K562 (cell line): ENCODE measurements at regions not wholly inside any gene's neighbourhood (a gene's known extent, or its start where the extent isn't known, plus 50 kb on each side); places are given as distances from the start of the nearest gene placed in this dataset.
A peak's percentile ranks its signal among the peaks of the same experiment; 100 is the strongest.

ENCODE experiments used
- ATAC-seq: fragments of 200-7000 bp; cut with Tn5 transposase; 3 replicates; pipeline ENCODE4 v1.9.1; 2020; ENCODE audit warnings: moderate library complexity
- BruUV-seq: library from RNA; stranded (reverse); fragments of 400-500 nt; replicated peaks from 2 replicates; lab custom pipeline; 2021; lab: Mats Ljungman, UMichigan
- CTCF ChIA-PET: fragments of 300-600 bp; formaldehyde crosslinking; extraction: SDS; loops from one replicate; lab custom pipeline; 2021; ENCODE audit warnings: low intra/inter-chr PET ratio; lab: Yijun Ruan, JAX
- POLR2A ChIA-PET: fragments of 300-600, 350-650 bp; sonication (Branson Sonifier 250); formaldehyde crosslinking; extraction: SDS; loops from one replicate; lab custom pipeline; 2021; ENCODE audit warnings: antibody characterized with exemption, inconsistent platforms; lab: Yijun Ruan, JAX
- DNase-seq, 4 experiments: peaks; one replicate each; pipeline versions ENCODE4 v3.0.0 to v3.0.0-alpha.2; 2011 to 2018; ENCODE audit warnings: low spot score in 3 of 4, mixed read lengths in 3 of 4; ENCODE audit errors: extremely low read depth in 1 of 4
- FAIRE-seq: peaks from 2 replicates; lab custom pipeline; 2011; peaks lifted over from hg19 to GRCh38; lab: Jason Lieb, UNC
- H2AFZ ChIP-seq: 2 replicates; pipeline ENCODE4 v1.6.0; 2011; ENCODE audit warnings: low read depth, low read length, control low read depth, inconsistent platforms
- H3K27ac ChIP-seq: fragments of 200-600 bp; 3 replicates; pipeline ENCODE4 v1.8.0; 2011; ENCODE audit warnings: low read depth, mild to moderate bottlenecking, control low read depth, inconsistent platforms, low read length, moderate library complexity, mixed read lengths; ENCODE audit errors: extremely low read depth
- H3K27me3 ChIP-seq, 2 experiments: fragments of 300-600 bp in 1 of 2; 2 replicates in 1 of 2; 3 replicates in 1 of 2; pipeline versions ENCODE4 v1.6.0 to v1.8.0; 2011; ENCODE audit warnings: inconsistent platforms in 2 of 2, low read length in 2 of 2, mild to moderate bottlenecking in 1 of 2, mixed read lengths in 1 of 2, moderate library complexity in 1 of 2; ENCODE audit not compliant: control insufficient read depth in 2 of 2, insufficient read depth in 2 of 2
- H3K36me3 ChIP-seq: fragments of 300-600 bp; 3 replicates; pipeline ENCODE4 v1.8.0; 2011; ENCODE audit warnings: mild to moderate bottlenecking, low read length, inconsistent platforms; ENCODE audit not compliant: control insufficient read depth, insufficient read depth
- H3K4me1 ChIP-seq, 2 experiments: fragments of 200-600 bp in 1 of 2; replicated peaks in 1 of 2; 2 replicates in 1 of 2; 3 replicates in 1 of 2; pipeline versions ENCODE4 v1.5.1 to v1.8.0; 2011; ENCODE audit warnings: inconsistent platforms in 2 of 2, low read length in 2 of 2, mild to moderate bottlenecking in 1 of 2, mixed read lengths in 1 of 2, moderate library complexity in 1 of 2; ENCODE audit not compliant: control insufficient read depth in 2 of 2, insufficient read depth in 2 of 2
- H3K4me2 ChIP-seq: 2 replicates; pipeline ENCODE4 v1.6.1; 2011; ENCODE audit warnings: low read length, control low read depth, inconsistent platforms, mixed read lengths; ENCODE audit not compliant: insufficient read depth
- H3K4me3 ChIP-seq: fragments of 200-600 bp; sonication (generic), shearing (Covaris generic); 2 replicates; pipeline ENCODE4 v1.5.1; 2016; ENCODE audit warnings: control low read depth, inconsistent platforms
- H3K79me2 ChIP-seq: fragments of 200-600 bp; 3 replicates; pipeline ENCODE4 v1.8.0; 2011; ENCODE audit warnings: low read length, inconsistent platforms; ENCODE audit not compliant: control insufficient read depth, insufficient read depth
- H3K9ac ChIP-seq, 2 experiments: 2 replicates each; pipeline versions ENCODE4 v1.6.0 to v1.6.1; 2011; ENCODE audit warnings: low read depth in 2 of 2, low read length in 2 of 2, control low read depth in 1 of 2, inconsistent platforms in 1 of 2, mild to moderate bottlenecking in 1 of 2, mixed read lengths in 1 of 2; ENCODE audit not compliant: insufficient read depth in 1 of 2
- H3K9me1 ChIP-seq: one replicate; pipeline ENCODE4 v1.6.0; 2011; ENCODE audit warnings: inconsistent platforms, mild to moderate bottlenecking, low read length, moderate library complexity; ENCODE audit not compliant: control insufficient read depth, insufficient read depth
- H3K9me3 ChIP-seq: replicated peaks from 2 replicates; pipeline ENCODE4 v1.5.1; 2011; ENCODE audit warnings: low read depth, low read length, inconsistent platforms; ENCODE audit not compliant: control insufficient read depth, insufficient read depth
- H4K20me1 ChIP-seq: replicated peaks from 2 replicates; pipeline ENCODE4 v1.6.1; 2011; ENCODE audit warnings: low read length, inconsistent platforms, mixed read lengths; ENCODE audit not compliant: control insufficient read depth, insufficient read depth
- E2F6 ChIP-seq, 2 experiments: IDR thresholded peaks; 2 replicates each; pipeline ENCODE4 v1.6.1; 2011; ENCODE audit warnings: borderline replicate concordance in 1 of 2, control low read depth in 1 of 2, low read depth in 1 of 2, low read length in 1 of 2, mild to moderate bottlenecking in 1 of 2, mixed read lengths in 1 of 2, moderate library complexity in 1 of 2; ENCODE audit not compliant: insufficient read depth in 1 of 2, insufficient read length in 1 of 2, poor library complexity in 1 of 2, severe bottlenecking in 1 of 2; ENCODE audit errors: extremely low read depth in 1 of 2
- ESRRA ChIP-seq: fragments of 450-650 bp; IDR thresholded peaks from 2 replicates; pipeline ENCODE4 v1.6.1; 2014; ENCODE audit warnings: low read depth, mild to moderate bottlenecking, moderate library complexity, borderline replicate concordance
- MCM2 ChIP-seq: fragments of 450-650 bp; IDR thresholded peaks from 2 replicates; pipeline ENCODE4 v1.6.1; 2017; ENCODE audit warnings: low read depth, mild to moderate bottlenecking
- OTX1 ChIP-seq: fragments of 450-650 bp; formaldehyde crosslinking; IDR thresholded peaks from 2 replicates; pipeline ENCODE4 v1.4.0; 2022; ENCODE audit warnings: mild to moderate bottlenecking
- RB1 ChIP-seq: fragments of 450-650 bp; IDR thresholded peaks from 2 replicates; pipeline ENCODE4 v1.6.1; 2017; ENCODE audit warnings: low read depth, mild to moderate bottlenecking
- RBM17 ChIP-seq: fragments of 200-400 bp; formaldehyde crosslinking; IDR thresholded peaks from 2 replicates; pipeline ENCODE4 v1.6.1; 2017; ENCODE audit warnings: low read depth, mild to moderate bottlenecking, low read length, borderline replicate concordance
- ZBED1 ChIP-seq: IDR thresholded peaks from 2 replicates; pipeline ENCODE4 v1.6.1; 2014
- ZBTB34 ChIP-seq: fragments of 250-450 bp; sonication (Bioruptor Pico); IDR thresholded peaks from 2 replicates; pipeline ENCODE4 v1.8.0; 2021; ENCODE audit warnings: mild to moderate bottlenecking, moderate library complexity
- ZFP36 ChIP-seq: fragments of 150-350 bp; IDR thresholded peaks from 2 replicates; pipeline ENCODE4 v1.6.1; 2018; ENCODE audit warnings: low read length, low read depth; ENCODE audit not compliant: partially characterized antibody
- ZNF76 ChIP-seq: fragments of 250-450 bp; sonication (Bioruptor Pico); IDR thresholded peaks from 2 replicates; pipeline ENCODE4 v1.4.0; 2020; ENCODE audit warnings: mild to moderate bottlenecking, moderate library complexity, borderline replicate concordance
- WGBS: fragments of 100-300 bp; shearing (Covaris generic); methylation state at CpG from one replicate; pipeline ENCODE4 v1.1.6; 2016; ENCODE audit warnings: low coverage, mixed read lengths; ENCODE audit not compliant: insufficient coverage; ENCODE audit errors: missing lambda C conversion rate; 5-methylcytosine and 5-hydroxymethylcytosine counted together
- in situ Hi-C: fragments of 300-500 bp; cut with MboI; formaldehyde crosslinking; loops from 4 replicates; pipeline ENCODE4 v1.15.0; 2018; ENCODE audit warnings: inconsistent platforms, mixed read lengths
- intact Hi-C: fragments of 100-400 bp; cut with micrococcal nuclease; formaldehyde crosslinking; loops from 2 replicates; pipeline ENCODE4 v1.14.2; 2022

DNA sequence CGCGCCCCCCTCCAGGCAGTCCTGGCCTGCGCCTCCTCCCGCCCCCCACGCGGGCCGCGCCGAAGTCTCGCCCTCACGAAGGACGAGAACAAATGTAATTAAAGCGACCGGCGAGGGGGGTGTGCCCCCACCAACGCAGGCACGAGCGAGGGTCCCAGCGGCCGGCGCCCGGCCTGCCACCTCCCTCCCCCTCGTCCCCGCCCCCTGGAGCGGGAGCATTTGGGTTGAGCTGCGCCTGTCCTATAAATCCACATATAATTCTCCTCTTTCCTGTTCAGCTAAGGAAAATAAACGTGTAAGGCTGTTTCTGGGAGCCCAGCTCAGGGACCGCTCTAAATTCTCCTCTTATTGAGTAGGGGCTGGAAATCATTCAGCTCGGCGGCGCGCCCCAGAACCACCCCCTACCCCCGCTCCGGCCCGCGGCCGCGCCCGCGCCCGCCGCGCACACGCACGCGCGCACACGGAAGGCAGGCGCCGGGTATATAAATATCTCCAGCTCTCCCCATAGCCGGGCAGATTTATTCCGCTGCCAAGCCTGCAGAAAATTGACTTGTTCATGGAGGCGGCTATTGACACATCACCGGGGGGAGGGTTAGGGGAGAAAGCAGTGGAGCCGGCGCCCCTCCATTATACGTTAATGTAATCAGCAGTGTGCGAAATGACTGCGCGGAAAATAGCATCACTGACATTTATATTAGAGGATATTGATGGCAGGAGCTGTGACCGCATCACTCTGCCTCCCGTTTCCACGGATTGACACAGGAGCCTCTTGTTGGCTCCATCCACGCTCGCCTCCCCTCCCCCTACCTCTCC lies 61.6 kb upstream of the BTRC start (continued):
- TF ChIP-seq ZBTB34 (CRISPR knock-in tag), result no peak
- TF ChIP-seq ESRRA, result no peak
- TF ChIP-seq RB1, result no peak

DNA sequence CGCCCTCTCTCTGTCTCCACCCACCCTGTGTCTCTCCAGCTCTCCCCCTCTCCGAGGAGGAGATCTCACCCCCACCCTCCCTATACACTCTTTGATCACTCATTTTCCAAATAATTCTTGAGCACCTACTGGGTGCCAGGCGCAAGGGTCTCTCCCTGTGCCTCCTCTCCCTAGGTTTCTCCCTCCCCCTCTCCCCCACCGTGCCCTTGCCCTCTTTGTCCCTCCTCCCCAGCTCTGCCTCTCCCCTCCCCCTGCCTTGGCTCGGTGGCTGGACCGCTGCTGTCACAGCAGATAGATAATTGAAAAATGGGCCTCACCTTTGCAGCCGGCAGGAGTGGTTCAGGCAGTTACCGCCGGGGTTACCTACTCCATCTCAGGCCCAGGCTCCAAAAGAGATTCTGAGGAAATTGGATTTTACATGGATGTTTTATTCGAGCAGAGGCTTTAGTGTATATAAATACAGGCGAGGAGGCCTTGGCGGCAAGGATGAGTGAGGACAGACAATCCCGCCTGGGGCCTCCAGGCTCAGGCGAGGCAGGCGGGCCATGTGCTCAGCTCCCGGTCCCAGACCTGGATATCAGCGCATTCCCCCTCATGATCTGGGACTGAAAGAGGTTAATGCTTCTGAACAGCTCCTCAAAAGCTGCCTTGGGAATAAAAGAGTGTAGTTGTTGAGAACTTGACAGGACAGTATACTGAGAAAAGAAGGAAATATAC lies 60.8 kb upstream of the BTRC start:
- peaks cover 0 to 17% of the 10 kb centered on the region in 2 experiments; a peak in 3 of 5 replicates for H3K4me1 ChIP-seq
- no peak for ATAC-seq
- H3K9me3 ChIP-seq, result no peaks in the 10 kb centered on the region
- no TSS peak for BruUV-seq
- no peak overlapping the region for H3K27ac ChIP-seq
- no peak overlapping the region for H3K4me3 ChIP-seq
- peak overlapping the region; percentile 41; the same call in 1 of the 2 replicates for H3K4me2 ChIP-seq
- no peaks in the 10 kb centered on the region for H3K36me3 ChIP-seq
- no peak for FAIRE-seq
- H2AFZ ChIP-seq, result no peak overlapping the region
- CTCF ChIA-PET, result no interaction called here
- H3K79me2 ChIP-seq, result no peaks in the 10 kb centered on the region
- no peaks in the 10 kb centered on the region for H4K20me1 ChIP-seq
- no peak overlapping the region for H3K9ac ChIP-seq
- intact Hi-C loops, result no loop called here
- in situ Hi-C loops, result loop anchor here (5.0 kb wide), 1 partner anchor 131 kb away; no protein-coding TSS in a partner anchor
- WGBS, result 18% methylated on average over 12 of the region's 17 CpGs
- POLR2A ChIA-PET, result no interaction called here
- TF ChIP-seq RBM17 (no peak), ZFP36 (no peak), E2F6 (IDR thresholded peaks at IDR 0.05; ENCODE audit: borderline replicate concordance in 1 of 2, extremely low read depth in 1 of 2, insufficient read depth in 1 of 2, insufficient read length in 1 of 2, low read depth in 1 of 2, low read length in 1 of 2, poor library complexity in 1 of 2, severe bottlenecking in 1 of 2) (peak in 1 of 2 experiments; percentile 53), OTX1 (no peak), ZBED1 (no peak), ZNF76 (CRISPR knock-in tag) (no peak), MCM2 (no peak)
- TF ChIP-seq, all 486 proteins: peak for 1
- Histone ChIP-seq H3K9me1 (no peaks in the 10 kb centered on the region), H3K27me3 (peaks cover 0 to 35% of the 10 kb centered on the region in 2 experiments; a peak in 3 of 5 replicates)
- DNase-seq, result no peak
